Left lung (tissue), 4 donors: ENCODE measurements at regions not wholly inside any gene's neighbourhood (a gene's known extent, or its start where the extent isn't known, plus 50 kb on each side); places are given as distances from the start of the nearest gene placed in this dataset.

Experiments
- ATAC-seq: fragments of 200-7000 bp; cut with Tn5 transposase; one replicate; pipeline ENCODE4 v1.9.1; 2020; ENCODE audit warnings: moderate library complexity
- DNase-seq, 4 donors: peaks; one replicate each; pipeline ENCODE4 v3.0.0-alpha.2; 2013 to 2020
- H3K27ac ChIP-seq, 2 donors: fragments of 200-600 bp; sonication (generic) in 1 of 2; one replicate each; pipeline versions ENCODE4 v1.5.0 to v1.8.0; 2020 to 2021
- H3K27me3 ChIP-seq, 2 donors: fragments of 200-600 bp; sonication (generic) in 1 of 2; one replicate each; pipeline versions ENCODE4 v1.5.0 to v1.8.0; 2020 to 2021
- H3K36me3 ChIP-seq, 2 donors: fragments of 200-600 bp; sonication (generic) in 1 of 2; one replicate each; pipeline versions ENCODE4 v1.5.0 to v1.8.0; 2020 to 2021
- H3K4me1 ChIP-seq, 2 donors: fragments of 200-600 bp; one replicate each; pipeline ENCODE4 v1.8.0; 2021
- H3K4me3 ChIP-seq, 2 donors: fragments of 200-600 bp; sonication (generic) in 1 of 2; one replicate each; pipeline versions ENCODE4 v1.5.0 to v1.8.0; 2020 to 2021; ENCODE audit warnings: mild to moderate bottlenecking in 1 of 2
- H3K9me3 ChIP-seq, 2 donors: fragments of 200-600 bp; sonication (generic) in 1 of 2; one replicate each; pipeline versions ENCODE4 v1.5.0 to v1.8.0; 2020 to 2021
- CTCF ChIP-seq, 2 donors: fragments of 200-600 bp; sonication (generic) in 1 of 2; IDR thresholded peaks; one replicate each; pipeline versions ENCODE4 v1.5.0 to v1.8.0; 2021; ENCODE audit warnings: antibody characterized with exemption in 2 of 2
- intact Hi-C, 2 donors: fragments of 100-400 bp; cut with DNase I; formaldehyde crosslinking; loops; one replicate each; pipeline versions ENCODE4 v1.11.2 to v1.14.2; 2022
- donor health status: DM: no; HTN: yes; CAD: no.
- donor health status: DM: no; HTN: no; CAD: no.

GRCh38 chrX:5748586-5749150, 480.0 kb downstream of the NLGN4X start:
- ATAC-seq: no peak
- Histone ChIP-seq H3K9me3 (no peaks in the 10 kb centered on the region), H3K4me1 (no peaks in the 10 kb centered on the region), H3K36me3 (no peaks in the 10 kb centered on the region), H3K27me3 (no peaks in the 10 kb centered on the region), H3K4me3 (no peak overlapping the region), H3K27ac (no peak overlapping the region)
- intact Hi-C loops: no loop called here
- no peak for TF ChIP-seq CTCF (IDR thresholded peaks at IDR 0.05)
- DNase-seq: peak in 2 of 4 donors; percentile 33 to 36

- Histone ChIP-seq H3K4me1 (no peaks in the 10 kb centered on the region), H3K36me3 (no peaks in the 10 kb centered on the region), H3K4me3 (no peak overlapping the region), H3K27me3 (no peaks in the 10 kb centered on the region), H3K9me3 (no peaks in the 10 kb centered on the region), H3K27ac (no peak overlapping the region)
- ATAC-seq (no peak), DNase-seq (no peak)
- TF ChIP-seq CTCF (IDR thresholded peaks at IDR 0.05): no peak
- intact Hi-C loops: no loop called here
Observed at GRCh38 chrX:5746231-5746630, 482.4 kb downstream of the NLGN4X start.

- no peaks in the 10 kb centered on the region for H3K36me3 ChIP-seq
- no peaks in the 10 kb centered on the region for H3K9me3 ChIP-seq
- intact Hi-C loops: no loop called here
- no peaks in the 10 kb centered on the region for H3K27me3 ChIP-seq
- DNase-seq: no peak
- no peak overlapping the region for H3K27ac ChIP-seq
- no peak for ATAC-seq
- H3K4me3 ChIP-seq: no peak overlapping the region
- no peaks in the 10 kb centered on the region for H3K4me1 ChIP-seq
- no peak for TF ChIP-seq CTCF (IDR thresholded peaks at IDR 0.05)
Observed at GRCh38 chrX:5733501-5733900, 495.2 kb downstream of the NLGN4X start.

GRCh38 chrX:5730556-5730955, 498.1 kb downstream of the NLGN4X start:
- no peak for TF ChIP-seq CTCF (IDR thresholded peaks at IDR 0.05)
- H3K4me1 ChIP-seq: no peaks in the 10 kb centered on the region
- intact Hi-C loops: no loop called here
- no peaks in the 10 kb centered on the region for H3K27me3 ChIP-seq
- H3K4me3 ChIP-seq: no peak overlapping the region
- H3K9me3 ChIP-seq: no peaks in the 10 kb centered on the region
- no peaks in the 10 kb centered on the region for H3K36me3 ChIP-seq
- ATAC-seq (no peak), DNase-seq (no peak)
- H3K27ac ChIP-seq: no peak overlapping the region

- TF ChIP-seq CTCF (IDR thresholded peaks at IDR 0.05): no peak
- H3K27me3 ChIP-seq: no peaks in the 10 kb centered on the region
- H3K4me1 ChIP-seq: no peaks in the 10 kb centered on the region
- H3K36me3 ChIP-seq: no peaks in the 10 kb centered on the region
- H3K9me3 ChIP-seq: no peaks in the 10 kb centered on the region
- no peak for ATAC-seq
- H3K4me3 ChIP-seq: no peak overlapping the region
- intact Hi-C loops: no loop called here
- no peak for DNase-seq
- H3K27ac ChIP-seq: no peak overlapping the region
Observed at GRCh38 chrX:5726224-5726623, 502.4 kb downstream of the NLGN4X start.
